SU-DHL-6 (cell line): ENCODE measurements at regions not wholly inside any gene's neighbourhood (a gene's known extent, or its start where the extent isn't known, plus 50 kb on each side); places are given as distances from the start of the nearest gene placed in this dataset.

Experiments
- H2AFZ ChIP-seq: fragments of 200-600 bp; sonication (generic); 2 replicates; pipeline ENCODE4 v1.6.1; 2014; ENCODE audit warnings: low read depth, mild to moderate bottlenecking, moderate library complexity, mixed read lengths, antibody characterized with exemption, low read length; ENCODE audit not compliant: severe bottlenecking
- H3F3A ChIP-seq: fragments of 200-600 bp; shearing (Covaris generic); 2 replicates; pipeline ENCODE4 v1.6.0; 2016; ENCODE audit warnings: antibody characterized with exemption, mild to moderate bottlenecking; ENCODE audit not compliant: insufficient read depth
- H3K27ac ChIP-seq: fragments of 200-600 bp; sonication (generic); 2 replicates; pipeline ENCODE4 v1.5.1; 2016; ENCODE audit warnings: low read depth, mild to moderate bottlenecking, low read length, moderate library complexity, mixed read lengths
- H3K27me3 ChIP-seq: fragments of 200-600 bp; sonication (generic), shearing (Covaris generic); 2 replicates; pipeline ENCODE4 v1.6.0; 2014; ENCODE audit warnings: mild to moderate bottlenecking, low read length
- H3K36me3 ChIP-seq: fragments of 200-600 bp; sonication (generic); 2 replicates; pipeline ENCODE4 v1.6.1; 2014; ENCODE audit warnings: mild to moderate bottlenecking, low read length, mixed read lengths
- H3K4me2 ChIP-seq: fragments of 300-600, 200-600 bp; shearing (Covaris generic), sonication (generic); 2 replicates; pipeline ENCODE4 v1.6.0; 2014; ENCODE audit warnings: low read length, low read depth, mild to moderate bottlenecking; ENCODE audit not compliant: poor library complexity, severe bottlenecking
- H3K4me3 ChIP-seq: fragments of 200-600 bp; sonication (generic); 2 replicates; pipeline ENCODE4 v1.5.1; 2014; ENCODE audit warnings: antibody characterized with exemption, low read length, mild to moderate bottlenecking, mixed read lengths; ENCODE audit not compliant: insufficient read depth, poor library complexity, severe bottlenecking
- H3K79me2 ChIP-seq: fragments of 200-600 bp; sonication (generic); 2 replicates; pipeline ENCODE4 v1.6.1; 2014; ENCODE audit warnings: mild to moderate bottlenecking, low read length, moderate library complexity; ENCODE audit not compliant: insufficient read depth
- H3K9ac ChIP-seq: fragments of 200-600 bp; sonication (generic); 2 replicates; pipeline ENCODE4 v1.7.0; 2014; ENCODE audit warnings: mild to moderate bottlenecking, low read length
- H3K9me2 ChIP-seq: fragments of 200-600 bp; sonication (generic); replicated peaks from 2 replicates; pipeline ENCODE4 v1.6.1; 2014; ENCODE audit warnings: low read length; ENCODE audit not compliant: insufficient read depth
- H3K9me3 ChIP-seq: fragments of 200-600 bp; sonication (generic); 2 replicates; pipeline ENCODE4 v1.6.1; 2014; ENCODE audit warnings: low read length, mixed read lengths; ENCODE audit not compliant: insufficient read depth
- H4K20me1 ChIP-seq: fragments of 200-600 bp; sonication (generic); 2 replicates; pipeline ENCODE4 v1.6.1; 2014; ENCODE audit warnings: low read depth, mild to moderate bottlenecking, antibody characterized with exemption, low read length, moderate library complexity, mixed read lengths
- CTCF ChIP-seq: fragments of 200-600 bp; sonication (generic); IDR thresholded peaks from one replicate; pipeline ENCODE4 v1.5.1; 2017; ENCODE audit warnings: antibody characterized with exemption, mild to moderate bottlenecking, low read length, moderate library complexity; ENCODE audit not compliant: insufficient read depth, poor library complexity, severe bottlenecking
- EZH2phosphoT487 ChIP-seq: fragments of 200-600 bp; sonication (generic), shearing (Covaris generic); conservative IDR thresholded peaks from 2 replicates; pipeline ENCODE4 v1.6.1; 2018; ENCODE audit warnings: mild to moderate bottlenecking, antibody characterized with exemption, low read length, moderate library complexity, mixed read lengths

- Histone ChIP-seq H3K9me3 (no peaks in the 10 kb centered on the region), H3K9me2 (no peaks in the 10 kb centered on the region; the same call in 1 of the 2 replicates), H3K27me3 (no peaks in the 10 kb centered on the region), H3K4me3 (no peak overlapping the region), H2AFZ (no peak overlapping the region), H4K20me1 (no peaks in the 10 kb centered on the region), H3K27ac (no peak overlapping the region), H3K79me2 (no peaks in the 10 kb centered on the region), H3F3A (no peaks in the 10 kb centered on the region), H3K9ac (no peak overlapping the region), H3K36me3 (no peaks in the 10 kb centered on the region), H3K4me2 (no peak overlapping the region)
- no peak for TF ChIP-seq EZH2phosphoT487
- TF ChIP-seq CTCF = no peak
These were observed 1402.4 kb upstream of the FLRT2 start for GRCh38 chr14:84127495-84127894.

GRCh38 chr14:84128050-84128449, 1401.9 kb upstream of the FLRT2 start:
- Histone ChIP-seq H3F3A (no peaks in the 10 kb centered on the region), H3K36me3 (no peaks in the 10 kb centered on the region), H3K79me2 (no peaks in the 10 kb centered on the region), H3K4me3 (no peak overlapping the region), H3K27me3 (no peaks in the 10 kb centered on the region), H3K9me3 (no peaks in the 10 kb centered on the region), H3K27ac (no peak overlapping the region), H4K20me1 (no peaks in the 10 kb centered on the region), H3K9me2 (no peaks in the 10 kb centered on the region; the same call in 1 of the 2 replicates), H3K9ac (no peak overlapping the region), H3K4me2 (no peak overlapping the region), H2AFZ (no peak overlapping the region)
- TF ChIP-seq EZH2phosphoT487 (no peak), CTCF (no peak)

GRCh38 chr14:84129007-84129406, 1400.9 kb upstream of the FLRT2 start:
- Histone ChIP-seq H4K20me1 (no peaks in the 10 kb centered on the region), H3K4me2 (no peak overlapping the region), H3K9ac (no peak overlapping the region), H3K4me3 (no peak overlapping the region), H3K36me3 (no peaks in the 10 kb centered on the region), H3K9me3 (no peaks in the 10 kb centered on the region), H3F3A (no peaks in the 10 kb centered on the region), H2AFZ (no peak overlapping the region), H3K27ac (no peak overlapping the region), H3K27me3 (no peaks in the 10 kb centered on the region), H3K79me2 (no peaks in the 10 kb centered on the region), H3K9me2 (no peaks in the 10 kb centered on the region)
- no peak for TF ChIP-seq EZH2phosphoT487
- no peak for TF ChIP-seq CTCF

GRCh38 chr14:84129941-84130340, 1400.0 kb upstream of the FLRT2 start:
- H3K27me3 ChIP-seq = no peaks in the 10 kb centered on the region
- no peak overlapping the region for H3K4me2 ChIP-seq
- H3K4me3 ChIP-seq = no peak overlapping the region
- no peaks in the 10 kb centered on the region for H3K9me2 ChIP-seq
- no peak overlapping the region for H2AFZ ChIP-seq
- no peaks in the 10 kb centered on the region for H3K9me3 ChIP-seq
- no peaks in the 10 kb centered on the region for H3K79me2 ChIP-seq
- no peaks in the 10 kb centered on the region for H3K36me3 ChIP-seq
- H3K27ac ChIP-seq = no peak overlapping the region
- TF ChIP-seq CTCF (no peak), EZH2phosphoT487 (no peak)
- no peaks in the 10 kb centered on the region for H4K20me1 ChIP-seq
- no peak overlapping the region for H3K9ac ChIP-seq
- no peaks in the 10 kb centered on the region for H3F3A ChIP-seq
